Astrocyte (in vitro differentiated cells and primary cell): ENCODE measurements at regions not wholly inside any gene's neighbourhood (a gene's known extent, or its start where the extent isn't known, plus 50 kb on each side); places are given as distances from the start of the nearest gene placed in this dataset.
A peak's percentile ranks its signal among the peaks of the same experiment; 100 is the strongest.

Experiments
- DNase-seq: peaks from one replicate; pipeline ENCODE4 v3.0.0-alpha.2; 2010; ENCODE audit warnings: low read depth
- FAIRE-seq: peaks from 2 replicates; lab custom pipeline; 2011; peaks lifted over from hg19 to GRCh38; lab: Jason Lieb, UNC
- H2AFZ ChIP-seq: 2 replicates; pipeline ENCODE4 v1.6.0; 2012; ENCODE audit warnings: low read depth, low read length, inconsistent platforms
- H3K27ac ChIP-seq: 2 replicates; pipeline ENCODE4 v1.5.1; 2011; ENCODE audit warnings: low read depth, low read length, inconsistent platforms
- H3K27me3 ChIP-seq: 2 replicates; pipeline ENCODE4 v1.6.0; 2011; ENCODE audit warnings: low read length, inconsistent platforms; ENCODE audit not compliant: insufficient read depth
- H3K36me3 ChIP-seq: 2 replicates; pipeline ENCODE4 v1.5.1; 2011; ENCODE audit warnings: low read length, inconsistent platforms; ENCODE audit not compliant: insufficient read depth
- H3K4me1 ChIP-seq: 2 replicates; pipeline ENCODE4 v1.5.1; 2011; ENCODE audit warnings: low read length, inconsistent platforms; ENCODE audit not compliant: insufficient read depth
- H3K4me2 ChIP-seq: 2 replicates; pipeline ENCODE4 v1.6.0; 2012; ENCODE audit warnings: low read length, inconsistent platforms
- H3K4me3 ChIP-seq: 2 replicates; pipeline ENCODE4 v1.5.1; 2011; ENCODE audit warnings: low read depth, mild to moderate bottlenecking, low read length, inconsistent platforms; ENCODE audit not compliant: insufficient read depth
- H3K79me2 ChIP-seq: 2 replicates; pipeline ENCODE4 v1.6.0; 2012; ENCODE audit warnings: mild to moderate bottlenecking, low read length, inconsistent platforms; ENCODE audit not compliant: insufficient read depth
- H3K9ac ChIP-seq: 2 replicates; pipeline ENCODE4 v1.6.0; 2012; ENCODE audit warnings: mild to moderate bottlenecking, low read length, inconsistent platforms
- H3K9me3 ChIP-seq: 2 replicates; pipeline ENCODE4 v1.5.1; 2012; ENCODE audit warnings: low read depth, mild to moderate bottlenecking, low read length, inconsistent platforms; ENCODE audit not compliant: insufficient read depth
- H4K20me1 ChIP-seq: 2 replicates; pipeline ENCODE4 v1.6.0; 2012; ENCODE audit warnings: low read length, inconsistent platforms; ENCODE audit not compliant: insufficient read depth
- H3K27ac Mint-ChIP-seq: one replicate; pipeline ENCODE4 v1.8.0; 2021; ENCODE audit warnings: mild to moderate bottlenecking, mixed read lengths; ENCODE audit not compliant: unreplicated experiment
- H3K27me3 Mint-ChIP-seq: one replicate; pipeline ENCODE4 v1.8.0; 2021; ENCODE audit warnings: low read depth, mixed read lengths; ENCODE audit not compliant: unreplicated experiment
- H3K36me3 Mint-ChIP-seq: one replicate; pipeline ENCODE4 v1.8.0; 2021; ENCODE audit warnings: low read depth, mixed read lengths; ENCODE audit not compliant: unreplicated experiment
- H3K4me1 Mint-ChIP-seq: one replicate; pipeline ENCODE4 v1.8.0; 2021; ENCODE audit warnings: low read depth, mixed read lengths; ENCODE audit not compliant: unreplicated experiment
- H3K4me3 Mint-ChIP-seq: one replicate; pipeline ENCODE4 v1.8.0; 2021; ENCODE audit warnings: mild to moderate bottlenecking, moderate library complexity, mixed read lengths; ENCODE audit not compliant: unreplicated experiment
- H3K9me3 Mint-ChIP-seq: one replicate; pipeline ENCODE4 v1.8.0; 2021; ENCODE audit warnings: mild to moderate bottlenecking, mixed read lengths; ENCODE audit not compliant: unreplicated experiment
- EZH2 ChIP-seq: IDR thresholded peaks from 2 replicates; pipeline ENCODE4 v1.6.1; 2012; ENCODE audit warnings: mild to moderate bottlenecking, low read length, inconsistent platforms; ENCODE audit not compliant: insufficient read depth
- TF ChIP-seq, protein P1 (sequence below): IDR thresholded peaks from 2 replicates; pipeline ENCODE4 v1.5.1; 2011; ENCODE audit warnings: low read depth, mild to moderate bottlenecking, inconsistent platforms, low read length, moderate library complexity; ENCODE audit not compliant: insufficient read depth

DNA sequence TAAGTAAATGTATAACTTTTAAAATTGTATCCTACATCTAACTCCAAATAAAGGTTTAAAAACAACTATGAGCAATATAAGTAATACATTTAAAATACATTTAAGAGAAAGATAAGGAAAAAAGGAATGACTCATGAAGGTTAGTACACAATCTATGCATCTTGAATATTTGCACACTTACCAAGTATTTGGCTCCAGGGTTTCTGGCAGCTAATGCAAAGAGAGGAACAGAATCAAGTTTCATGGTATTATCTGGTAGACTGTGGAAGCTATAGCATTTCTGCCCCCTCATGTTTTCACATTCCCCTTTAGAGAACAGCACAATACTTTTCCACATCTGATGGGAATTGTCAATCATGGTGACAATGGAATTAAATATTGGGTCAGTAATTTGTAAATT is 132.1 kb downstream of the COX7C start:
- Histone ChIP-seq H3K27me3 (no peaks in the 10 kb centered on the region), H3K36me3 (no peaks in the 10 kb centered on the region), H3K9ac (no peak overlapping the region), H2AFZ (no peak overlapping the region), H3K4me1 (no peaks in the 10 kb centered on the region), H3K4me2 (no peak overlapping the region), H4K20me1 (no peaks in the 10 kb centered on the region), H3K9me3 (no peaks in the 10 kb centered on the region), H3K4me3 (no peak overlapping the region), H3K27ac (no peak overlapping the region), H3K79me2 (no peaks in the 10 kb centered on the region)
- FAIRE-seq, result no peak
- H3K27me3 Mint-ChIP-seq, result no peaks in the 10 kb centered on the region
- no peak for TF ChIP-seq EZH2
- TF ChIP-seq, protein P1, sequence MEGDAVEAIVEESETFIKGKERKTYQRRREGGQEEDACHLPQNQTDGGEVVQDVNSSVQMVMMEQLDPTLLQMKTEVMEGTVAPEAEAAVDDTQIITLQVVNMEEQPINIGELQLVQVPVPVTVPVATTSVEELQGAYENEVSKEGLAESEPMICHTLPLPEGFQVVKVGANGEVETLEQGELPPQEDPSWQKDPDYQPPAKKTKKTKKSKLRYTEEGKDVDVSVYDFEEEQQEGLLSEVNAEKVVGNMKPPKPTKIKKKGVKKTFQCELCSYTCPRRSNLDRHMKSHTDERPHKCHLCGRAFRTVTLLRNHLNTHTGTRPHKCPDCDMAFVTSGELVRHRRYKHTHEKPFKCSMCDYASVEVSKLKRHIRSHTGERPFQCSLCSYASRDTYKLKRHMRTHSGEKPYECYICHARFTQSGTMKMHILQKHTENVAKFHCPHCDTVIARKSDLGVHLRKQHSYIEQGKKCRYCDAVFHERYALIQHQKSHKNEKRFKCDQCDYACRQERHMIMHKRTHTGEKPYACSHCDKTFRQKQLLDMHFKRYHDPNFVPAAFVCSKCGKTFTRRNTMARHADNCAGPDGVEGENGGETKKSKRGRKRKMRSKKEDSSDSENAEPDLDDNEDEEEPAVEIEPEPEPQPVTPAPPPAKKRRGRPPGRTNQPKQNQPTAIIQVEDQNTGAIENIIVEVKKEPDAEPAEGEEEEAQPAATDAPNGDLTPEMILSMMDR, result no peak
- no peaks in the 10 kb centered on the region for H3K9me3 Mint-ChIP-seq
- peaks cover 9% of the 10 kb centered on the region for H3K4me1 Mint-ChIP-seq
- no peak overlapping the region for H3K27ac Mint-ChIP-seq
- H3K36me3 Mint-ChIP-seq, result no peaks in the 10 kb centered on the region
- H3K4me3 Mint-ChIP-seq, result no peak overlapping the region
- no peak for DNase-seq

DNA sequence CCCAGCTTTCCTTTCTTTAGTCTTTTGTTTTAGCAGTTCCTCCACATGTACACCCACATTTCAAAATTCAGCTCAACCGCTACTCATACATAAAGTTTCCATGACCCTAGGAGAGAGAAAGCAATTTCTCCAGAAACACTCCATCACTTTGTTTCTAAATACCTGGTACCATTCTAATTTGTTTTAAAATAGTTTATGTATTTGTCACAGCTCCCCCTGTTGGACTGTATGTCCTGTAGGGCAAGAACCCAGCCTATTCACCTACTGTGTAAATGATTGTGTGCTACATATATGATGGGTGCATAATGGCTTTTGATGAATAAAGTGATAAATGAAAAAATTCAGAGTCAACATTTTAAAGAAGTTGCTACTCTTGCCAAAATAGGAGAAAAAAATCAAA is 139.1 kb downstream of the COX7C start:
- FAIRE-seq (no peak), DNase-seq (no peak)
- Histone ChIP-seq H3K4me3 (no peak overlapping the region), H3K9me3 (no peaks in the 10 kb centered on the region), H3K27me3 (no peaks in the 10 kb centered on the region), H2AFZ (no peak overlapping the region), H3K9ac (no peak overlapping the region), H3K4me1 (no peaks in the 10 kb centered on the region), H3K4me2 (no peak overlapping the region), H3K36me3 (no peaks in the 10 kb centered on the region), H4K20me1 (no peaks in the 10 kb centered on the region), H3K27ac (no peak overlapping the region), H3K79me2 (no peaks in the 10 kb centered on the region)
- Mint-ChIP-seq H3K36me3 (no peaks in the 10 kb centered on the region), H3K27ac (no peak overlapping the region), H3K9me3 (no peaks in the 10 kb centered on the region), H3K4me3 (no peak overlapping the region), H3K4me1 (no peaks in the 10 kb centered on the region), H3K27me3 (no peaks in the 10 kb centered on the region)
- TF ChIP-seq, protein P1, result no peak

DNA sequence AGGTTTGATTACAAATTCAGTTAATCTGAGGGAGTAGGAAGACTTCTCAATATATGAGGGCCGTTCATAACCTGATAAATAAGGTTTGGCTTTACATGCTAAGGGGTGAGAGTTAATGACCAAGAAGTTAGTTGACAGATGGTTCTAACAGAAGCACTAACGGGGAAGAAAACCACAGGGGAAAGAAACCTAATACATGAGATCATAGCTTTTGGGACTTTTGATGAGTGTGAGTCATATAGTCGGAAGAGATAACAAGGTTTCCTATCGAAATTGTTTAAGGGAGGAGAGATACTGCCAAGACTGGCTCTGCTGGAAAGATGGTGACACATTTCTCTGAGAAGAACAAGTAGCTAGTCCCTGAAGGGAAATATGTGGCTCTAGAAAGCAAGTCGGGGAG is 140.1 kb downstream of the COX7C start:
- Histone ChIP-seq H3K9ac (no peak overlapping the region), H3K79me2 (no peaks in the 10 kb centered on the region), H3K4me2 (no peak overlapping the region), H4K20me1 (no peaks in the 10 kb centered on the region), H3K4me1 (no peaks in the 10 kb centered on the region), H3K4me3 (no peak overlapping the region), H3K9me3 (no peaks in the 10 kb centered on the region), H3K27ac (no peak overlapping the region), H3K27me3 (no peaks in the 10 kb centered on the region), H2AFZ (no peak overlapping the region), H3K36me3 (no peaks in the 10 kb centered on the region)
- Mint-ChIP-seq H3K36me3 (no peaks in the 10 kb centered on the region), H3K9me3 (no peaks in the 10 kb centered on the region), H3K27ac (no peak overlapping the region), H3K4me1 (no peaks in the 10 kb centered on the region), H3K27me3 (no peaks in the 10 kb centered on the region), H3K4me3 (no peak overlapping the region)
- TF ChIP-seq, protein P1, result no peak
- no peak for TF ChIP-seq EZH2
- FAIRE-seq (no peak), DNase-seq (peak; percentile 68)
